Left ventricle myocardium superior (tissue), 1 donor: ENCODE measurements at regions not wholly inside any gene's neighbourhood (a gene's known extent, or its start where the extent isn't known, plus 50 kb on each side); places are given as distances from the start of the nearest gene placed in this dataset.

Source experiments
- ATAC-seq: fragments of 200-7000 bp; cut with Tn5 transposase; one replicate; pipeline ENCODE4 v1.9.1; 2020; ENCODE audit warnings: mild to moderate bottlenecking, moderate library complexity
- DNase-seq: peaks from one replicate; pipeline ENCODE4 v3.0.0-alpha.2; 2020
- intact Hi-C: fragments of 100-400 bp; cut with micrococcal nuclease; formaldehyde crosslinking; loops from one replicate; pipeline ENCODE4 v1.11.0; 2022
- donor health status: DM: no; HTN: yes; CAD: no; lungs with severe emphysema.

DNA sequence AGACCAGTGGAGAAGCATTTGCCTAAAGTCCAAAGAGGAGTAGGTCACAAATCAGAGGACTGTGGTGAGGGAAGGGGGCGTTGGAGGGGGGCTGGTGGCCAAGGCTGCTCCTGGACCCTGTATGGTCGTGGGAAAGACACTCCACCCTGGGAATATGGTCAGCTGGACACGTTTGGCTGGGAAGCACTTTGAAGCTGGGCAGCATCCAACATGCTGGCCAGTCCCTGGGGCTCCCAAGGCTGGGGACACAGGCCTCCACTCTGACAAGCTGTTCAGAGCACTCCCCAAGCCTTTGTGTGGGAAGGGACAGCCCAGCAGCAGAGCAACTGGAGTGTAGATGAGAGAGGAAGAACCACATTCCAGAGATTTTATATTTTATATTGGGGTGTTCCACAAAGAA lies 203.2 kb downstream of the ANKRD60 start:
- intact Hi-C loops = no loop called here
- ATAC-seq (peak; percentile 79), DNase-seq (peak; percentile 50)

DNA sequence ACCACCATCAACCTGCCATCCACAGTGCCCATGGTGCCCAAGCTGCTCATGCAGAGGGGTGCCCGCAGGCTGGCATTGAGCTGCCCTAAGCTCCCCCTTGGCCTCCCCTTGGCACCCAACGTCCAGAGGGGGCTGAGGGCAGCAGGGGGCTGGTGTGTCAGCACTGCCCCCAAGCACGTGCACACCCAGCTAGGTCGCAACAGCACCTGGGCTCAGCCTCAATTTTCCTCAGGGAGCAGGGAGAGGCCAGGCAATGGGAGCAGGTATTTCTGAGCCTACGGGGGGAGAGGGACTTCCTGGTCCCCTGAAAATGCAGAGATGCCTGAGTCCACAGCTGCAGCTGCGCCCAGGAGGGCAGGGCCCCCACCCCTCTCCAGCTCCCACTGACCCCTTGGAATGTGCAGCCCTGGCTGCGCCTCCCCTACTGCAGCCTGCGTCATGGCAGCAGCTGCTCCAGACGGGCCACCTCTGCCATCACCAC lies 204.2 kb downstream of the ANKRD60 start:
- no peak for ATAC-seq
- intact Hi-C loops = no loop called here

DNA sequence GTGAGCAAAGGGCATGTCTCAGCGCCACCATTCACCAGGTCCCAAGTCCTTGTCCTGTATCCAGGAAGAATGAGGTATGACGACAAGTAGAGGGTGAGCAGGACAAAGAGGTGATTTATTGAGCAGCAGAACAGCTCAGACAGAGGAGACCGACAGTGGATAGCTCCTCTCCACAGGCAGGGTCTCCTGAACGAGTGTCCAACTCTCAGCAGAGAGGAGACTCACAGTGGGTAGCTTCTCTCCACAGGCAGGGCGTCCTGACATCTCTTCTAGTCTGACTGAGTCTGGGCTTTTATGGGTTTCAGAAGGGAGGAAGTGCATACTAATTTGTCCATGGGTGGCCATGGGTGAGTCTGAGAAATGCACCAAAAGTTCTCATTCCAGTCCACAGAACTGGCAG lies 204.7 kb downstream of the ANKRD60 start:
- DNase-seq (no peak), ATAC-seq (no peak)
- intact Hi-C loops = no loop called here

More for the DNA sequence above, 204.2 kb downstream of the ANKRD60 start:
- no peak for DNase-seq

DNA sequence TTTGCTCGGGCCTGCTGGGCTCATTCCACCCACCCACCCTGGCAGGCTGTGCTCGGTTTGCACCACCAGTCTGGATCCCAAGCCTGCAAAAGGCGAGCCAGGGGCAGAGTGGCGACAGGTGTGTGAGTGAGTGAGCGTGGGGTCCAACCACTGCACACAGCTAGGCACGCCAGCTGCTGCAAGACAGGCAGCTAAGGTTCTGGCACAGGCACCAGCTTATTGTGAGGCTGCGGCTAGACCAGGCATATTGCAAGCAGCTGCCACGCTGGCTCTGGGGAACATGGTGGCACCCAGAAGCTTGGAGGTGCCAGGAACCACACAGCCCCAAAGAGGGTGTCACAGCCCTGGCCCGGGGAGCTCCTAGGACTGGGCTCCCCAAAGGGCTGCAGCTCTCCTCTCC lies 205.1 kb downstream of the ANKRD60 start:
- intact Hi-C loops = no loop called here
- ATAC-seq = no peak

DNA sequence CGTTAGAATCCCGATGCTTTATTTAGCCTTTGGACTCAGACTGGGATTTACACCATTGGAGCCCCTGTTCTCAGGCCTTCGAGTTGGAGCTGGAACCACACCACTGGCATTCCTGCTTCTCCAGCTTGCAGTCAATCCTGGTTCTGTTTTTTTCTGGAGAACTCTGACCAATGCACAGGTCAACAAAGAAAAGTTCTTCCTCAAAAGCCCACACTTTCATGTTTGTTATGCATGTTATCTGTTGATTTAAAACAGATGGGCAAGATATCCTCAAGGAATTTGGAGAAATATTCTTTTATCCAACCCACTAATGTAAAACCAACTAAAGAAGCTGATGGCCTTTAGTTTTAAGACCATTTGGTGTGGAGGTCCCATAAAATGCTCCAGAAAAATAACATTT lies 205.7 kb downstream of the ANKRD60 start:
- intact Hi-C loops = no loop called here
- no peak for ATAC-seq
- DNase-seq = no peak

More for the DNA sequence above, 205.1 kb downstream of the ANKRD60 start:
- no peak for DNase-seq

DNA sequence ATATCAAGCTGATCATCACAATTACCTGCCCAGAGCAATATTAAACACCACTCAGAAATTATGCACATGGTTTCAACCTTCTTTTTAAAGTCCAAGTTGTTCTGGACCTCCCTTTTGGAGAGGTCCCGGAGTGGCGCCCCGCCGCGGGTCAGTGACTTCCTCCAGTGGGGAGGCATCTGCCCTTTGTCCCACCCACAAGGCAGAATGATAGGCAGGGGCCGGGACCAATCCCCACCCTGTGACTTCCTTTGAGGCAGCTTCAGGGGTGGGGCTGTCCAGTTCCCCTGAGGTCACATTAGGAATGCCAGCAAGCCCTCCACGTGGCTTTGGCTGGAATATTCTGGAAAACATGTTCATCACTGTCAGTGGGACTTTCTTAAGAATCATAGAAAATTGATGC lies 207.0 kb downstream of the ANKRD60 start:
- peak; percentile 15 for ATAC-seq
- intact Hi-C loops = no loop called here
- DNase-seq = peak; percentile 68

DNA sequence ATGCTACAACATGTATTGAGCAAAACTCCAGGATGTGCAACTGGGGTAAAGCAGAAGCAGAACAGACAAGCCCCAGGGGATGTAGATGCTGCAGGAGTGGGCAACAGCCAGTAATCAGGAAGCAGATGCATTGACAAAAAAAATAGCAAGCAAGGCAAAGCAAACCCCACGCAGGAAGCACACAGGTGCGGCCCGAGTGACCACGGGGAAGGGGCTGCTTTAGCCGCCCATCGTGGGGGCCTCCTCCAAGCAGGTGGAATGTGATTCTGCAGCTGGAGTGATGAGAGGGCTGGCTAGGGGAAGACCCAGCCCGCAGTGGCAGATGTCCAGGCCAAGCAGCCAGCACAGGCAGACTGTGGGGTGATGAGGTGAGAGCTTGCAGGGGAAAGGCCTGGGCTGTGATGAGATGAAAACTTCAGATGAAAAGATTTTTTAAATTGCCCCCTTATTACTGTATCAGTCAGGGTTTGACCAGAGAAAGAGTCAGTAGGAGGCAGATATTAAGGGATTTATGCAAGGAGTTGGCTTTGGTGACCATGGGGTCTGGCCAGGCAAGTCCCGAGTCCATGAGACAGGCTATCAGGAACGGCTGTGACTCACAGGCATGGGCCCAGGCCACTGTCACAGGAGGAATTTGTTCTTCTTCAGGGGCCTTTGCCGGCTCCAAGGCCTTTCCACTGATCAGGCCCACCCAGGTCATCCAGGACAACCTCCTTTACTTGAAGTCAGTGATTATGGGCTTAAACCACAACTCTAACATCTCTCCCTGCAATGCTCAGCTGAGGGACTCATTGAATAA lies 207.6 kb downstream of the ANKRD60 start:
- no peak for DNase-seq

DNA sequence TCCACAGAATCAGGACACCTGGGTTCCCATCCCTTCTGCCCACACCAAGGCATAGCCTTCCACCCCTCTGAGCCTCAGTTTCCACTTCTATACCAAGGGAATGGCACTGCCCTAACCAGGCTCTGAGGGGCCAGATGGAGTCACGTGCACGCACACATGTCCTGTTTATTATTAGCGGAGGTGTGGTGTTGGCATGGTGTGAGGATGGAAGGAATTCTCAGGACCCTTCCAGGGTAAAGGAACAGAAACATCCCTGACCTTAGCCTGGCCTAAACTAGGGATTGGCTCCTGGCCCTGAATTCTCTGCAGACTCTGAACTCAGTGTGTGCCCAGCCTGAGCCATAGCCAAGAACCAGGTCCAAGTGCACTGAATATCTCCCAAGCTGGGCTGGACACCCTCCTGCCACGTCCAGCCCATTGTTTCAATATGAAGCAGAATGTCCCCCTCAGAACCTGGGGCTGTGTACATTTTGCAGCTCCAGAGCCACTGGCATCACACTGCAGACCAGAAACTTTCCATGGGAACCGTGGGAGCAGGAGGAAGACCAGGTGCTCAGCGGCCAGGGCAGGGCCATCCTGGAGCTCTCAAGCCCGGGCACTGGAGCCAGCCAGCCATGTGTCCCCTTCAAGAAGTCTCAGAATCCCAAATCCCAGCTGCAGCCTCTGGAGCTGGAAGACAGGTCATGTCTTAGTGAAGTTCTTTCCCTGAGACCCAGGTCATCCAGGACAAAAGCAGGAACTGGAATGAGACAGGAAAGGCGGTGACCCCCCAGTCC lies 208.4 kb downstream of the ANKRD60 start:
- DNase-seq (no peak), ATAC-seq (peak; percentile 66)
- intact Hi-C loops = no loop called here

More for the DNA sequence above, 207.6 kb downstream of the ANKRD60 start:
- ATAC-seq = no peak
- intact Hi-C loops = no loop called here

DNA sequence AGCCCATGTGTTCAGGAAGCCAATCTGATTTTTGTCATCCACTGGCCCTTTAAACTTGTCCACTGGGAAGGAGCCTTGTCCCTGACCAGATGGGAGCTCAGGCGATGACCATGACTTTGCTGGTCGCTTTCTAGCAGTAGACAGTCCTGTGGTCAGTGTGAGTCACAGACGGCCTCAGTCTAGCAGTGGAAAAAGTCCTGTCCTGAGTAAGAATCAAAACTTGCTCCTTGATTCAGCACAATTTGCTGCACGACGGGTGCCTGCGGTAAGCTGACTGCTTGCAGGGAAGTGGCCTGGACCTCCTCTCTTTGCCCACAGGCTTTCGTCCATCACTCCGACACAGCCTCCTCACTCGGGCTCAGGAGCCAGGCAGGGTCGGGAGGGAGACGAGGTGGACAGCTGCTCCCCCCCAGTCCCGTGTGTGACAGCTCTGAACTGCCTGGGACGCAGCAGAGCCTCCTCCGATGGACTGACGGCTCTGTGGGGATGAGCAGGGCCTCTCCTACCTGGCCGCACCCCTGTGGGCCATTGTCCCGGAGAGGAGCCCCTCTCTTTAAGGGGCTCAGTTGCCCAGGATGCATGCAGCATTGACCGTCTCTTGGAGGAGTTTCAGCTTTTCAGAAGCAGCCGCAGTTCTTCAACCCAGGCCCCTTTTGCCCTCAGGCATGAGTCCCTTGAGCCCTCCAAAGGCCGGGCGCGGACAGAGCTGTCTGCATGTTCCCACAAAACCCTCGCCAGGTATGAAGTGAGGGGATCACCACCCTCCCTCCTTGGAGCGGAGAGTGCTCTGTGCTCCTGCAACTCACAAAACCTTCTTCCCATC lies 209.2 kb downstream of the ANKRD60 start:
- no peak for DNase-seq
- ATAC-seq = no peak
- intact Hi-C loops = no loop called here

DNA sequence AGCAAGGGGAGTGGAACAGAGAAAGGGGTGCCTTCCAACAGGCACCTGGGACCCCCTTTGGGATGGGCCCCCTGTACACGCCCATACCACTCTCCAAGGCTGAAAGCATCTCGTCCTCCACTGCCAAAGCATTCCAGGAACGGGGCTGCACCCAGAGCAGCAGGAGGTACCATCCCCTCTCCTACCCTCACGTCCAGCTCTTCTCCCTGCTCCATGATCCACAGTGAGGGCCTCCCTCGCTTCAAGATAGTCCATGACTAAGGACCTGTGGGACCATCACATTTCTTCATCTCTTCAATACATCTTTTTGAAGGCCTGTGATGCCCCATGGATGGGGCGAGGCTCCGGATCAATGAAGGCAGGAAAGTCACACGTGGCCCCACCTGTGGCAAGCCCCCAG lies 209.9 kb downstream of the ANKRD60 start:
- ATAC-seq (no peak), DNase-seq (no peak)
- intact Hi-C loops = no loop called here

DNA sequence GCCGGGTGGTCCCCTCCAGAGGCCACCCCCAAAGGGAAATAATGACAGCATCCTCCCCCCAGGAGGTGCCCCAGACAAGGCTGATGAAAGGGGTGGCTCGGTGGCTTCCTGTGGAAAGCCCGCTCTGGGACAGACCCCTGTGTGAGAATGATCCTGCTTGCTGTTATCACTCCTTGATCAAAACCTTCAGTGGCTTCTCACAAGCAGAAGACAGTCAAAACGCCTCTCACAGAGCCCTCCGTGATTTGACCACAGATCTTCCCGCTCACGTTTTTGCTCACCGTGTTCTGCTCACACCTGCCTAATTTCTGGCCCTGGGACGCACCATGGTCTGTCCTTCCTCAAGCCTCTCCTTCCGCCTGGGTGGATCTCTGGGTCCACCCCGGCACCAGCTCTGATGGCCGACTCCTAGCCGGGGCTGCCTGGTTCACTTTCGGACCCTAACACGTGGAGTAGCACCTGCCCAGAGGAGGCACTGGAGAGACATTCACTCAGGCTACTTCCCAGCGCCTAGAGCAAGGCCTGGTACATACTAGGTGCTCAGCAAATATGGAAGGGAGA lies 210.4 kb downstream of the ANKRD60 start:
- no peak for ATAC-seq
- intact Hi-C loops = no loop called here
- DNase-seq = no peak

DNA sequence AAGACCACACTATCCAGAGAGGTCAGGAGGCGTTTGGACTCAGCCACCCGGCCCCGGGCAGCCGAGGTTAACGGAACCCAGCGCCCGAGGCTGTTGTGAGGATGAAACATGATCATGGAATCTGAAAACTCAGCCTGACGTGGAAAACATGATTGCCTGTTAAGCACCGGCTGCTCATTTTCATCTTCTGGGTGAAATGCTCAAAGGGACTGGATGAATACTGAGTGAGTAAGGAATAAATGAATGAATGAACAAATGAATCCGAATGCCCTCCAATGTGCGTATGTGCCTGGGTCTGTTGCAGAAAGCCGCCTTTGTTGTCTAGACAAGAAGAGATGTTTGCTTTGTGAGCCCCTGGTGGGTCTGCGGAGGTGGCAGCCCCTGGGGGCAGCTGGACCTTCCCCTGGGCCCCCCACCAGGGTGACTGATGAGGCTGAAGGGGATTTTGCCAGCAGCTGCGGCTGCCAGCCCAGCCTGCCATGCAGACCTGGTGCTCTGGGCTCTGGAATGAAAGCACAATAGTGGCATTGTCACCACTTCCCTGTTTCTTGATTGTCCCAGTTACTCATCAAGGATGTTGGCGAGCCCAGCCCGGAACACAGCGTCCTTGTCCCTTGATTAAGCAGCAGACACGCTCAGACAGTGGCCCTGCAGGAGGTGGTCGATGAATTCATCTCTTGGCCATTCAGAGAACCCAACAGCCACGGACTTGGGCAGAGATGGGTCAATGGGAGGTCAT lies 211.1 kb downstream of the ANKRD60 start:
- DNase-seq (peak; percentile 60), ATAC-seq (peak; percentile 66)
- intact Hi-C loops = no loop called here

DNA sequence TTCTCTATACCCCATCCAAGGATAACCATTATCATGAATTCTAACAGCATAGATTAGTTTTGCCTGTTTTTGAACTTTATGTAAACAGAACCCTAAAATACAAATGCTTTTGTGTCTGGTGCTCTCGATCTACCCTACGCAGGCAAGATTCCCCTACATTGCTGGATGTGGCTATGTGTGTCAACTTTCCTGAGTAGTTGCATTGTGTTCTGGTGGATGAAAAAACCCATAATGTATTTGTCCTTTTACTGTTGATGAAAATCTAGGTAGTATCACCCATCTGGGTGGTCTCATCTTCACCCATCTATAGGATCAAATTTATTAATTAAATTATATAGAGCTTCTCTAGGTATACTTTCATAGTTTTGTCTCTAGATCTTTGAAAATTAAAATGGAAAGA lies 211.7 kb downstream of the ANKRD60 start:
- intact Hi-C loops = no loop called here
- ATAC-seq (no peak), DNase-seq (no peak)

DNA sequence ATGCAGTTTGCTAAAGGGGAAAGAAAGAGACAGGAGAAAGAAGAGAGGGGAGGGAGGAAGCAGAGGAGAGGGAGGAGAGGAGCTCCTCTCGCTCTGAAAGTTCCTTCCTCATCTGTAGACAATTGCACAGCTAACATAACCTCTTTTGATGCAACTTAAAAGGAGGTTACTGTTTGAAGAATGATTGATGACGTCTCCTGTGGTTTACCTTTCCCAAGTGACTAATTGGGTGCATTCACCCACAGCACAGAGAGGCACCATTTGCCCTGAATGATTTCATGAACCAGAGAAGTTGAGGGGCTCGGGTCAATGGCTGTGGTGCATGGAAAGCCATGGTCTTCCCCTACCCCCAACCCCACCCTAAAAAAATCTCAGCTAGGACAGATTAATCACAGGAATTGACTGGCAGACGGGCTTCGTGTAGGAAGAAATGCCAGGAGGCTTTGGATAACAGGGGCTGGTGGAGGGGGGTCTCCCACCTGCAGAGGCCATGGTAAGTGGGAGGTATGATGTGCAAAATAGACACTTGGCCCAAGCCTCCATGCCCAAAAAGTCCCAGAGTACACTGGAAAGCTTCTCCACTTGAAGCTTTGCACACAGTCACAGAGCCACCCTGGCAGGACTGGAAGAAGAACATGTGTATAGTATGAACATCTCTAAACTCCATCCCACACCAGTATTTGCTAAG lies 213.7 kb downstream of the ANKRD60 start:
- no peak for DNase-seq
- no peak for ATAC-seq
- intact Hi-C loops = no loop called here

DNA sequence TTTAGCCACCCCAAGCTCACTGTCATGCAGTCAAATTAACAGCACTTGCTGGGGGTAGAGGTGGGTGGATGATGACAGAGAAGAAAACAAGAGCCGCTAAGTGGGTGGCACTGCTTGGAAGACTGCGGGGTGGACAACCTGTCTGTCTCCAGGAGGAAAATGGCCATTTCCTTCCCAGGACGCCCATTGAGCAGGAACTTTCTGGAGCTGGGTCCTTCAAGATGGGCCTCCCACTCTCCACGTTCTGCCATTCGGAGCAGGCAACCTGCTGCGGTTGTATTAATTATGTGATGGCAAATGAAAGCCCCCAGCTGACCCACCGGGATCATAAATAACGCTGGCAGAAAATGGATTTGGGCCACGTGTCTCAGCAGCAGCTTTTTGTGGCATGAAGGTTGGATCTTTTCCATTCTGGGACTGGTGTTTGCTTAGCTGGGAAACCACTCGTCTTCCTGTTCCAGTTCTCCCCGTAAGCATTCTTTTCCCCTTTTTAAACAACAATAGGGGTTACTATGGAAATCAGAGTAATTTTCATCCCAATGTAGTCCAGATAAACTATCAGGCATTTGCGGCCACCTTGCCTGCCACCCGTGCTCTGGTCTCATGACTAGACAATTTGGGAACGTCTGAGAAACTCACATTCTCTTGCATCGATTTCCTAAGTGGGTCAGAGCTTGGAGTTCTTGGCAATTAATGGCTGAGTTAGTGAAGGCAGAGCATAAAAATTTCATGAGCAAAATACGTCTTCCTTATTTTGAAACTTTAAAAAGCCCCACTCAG lies 215.5 kb downstream of the ANKRD60 start:
- intact Hi-C loops = no loop called here
- ATAC-seq (no peak), DNase-seq (no peak)

DNA sequence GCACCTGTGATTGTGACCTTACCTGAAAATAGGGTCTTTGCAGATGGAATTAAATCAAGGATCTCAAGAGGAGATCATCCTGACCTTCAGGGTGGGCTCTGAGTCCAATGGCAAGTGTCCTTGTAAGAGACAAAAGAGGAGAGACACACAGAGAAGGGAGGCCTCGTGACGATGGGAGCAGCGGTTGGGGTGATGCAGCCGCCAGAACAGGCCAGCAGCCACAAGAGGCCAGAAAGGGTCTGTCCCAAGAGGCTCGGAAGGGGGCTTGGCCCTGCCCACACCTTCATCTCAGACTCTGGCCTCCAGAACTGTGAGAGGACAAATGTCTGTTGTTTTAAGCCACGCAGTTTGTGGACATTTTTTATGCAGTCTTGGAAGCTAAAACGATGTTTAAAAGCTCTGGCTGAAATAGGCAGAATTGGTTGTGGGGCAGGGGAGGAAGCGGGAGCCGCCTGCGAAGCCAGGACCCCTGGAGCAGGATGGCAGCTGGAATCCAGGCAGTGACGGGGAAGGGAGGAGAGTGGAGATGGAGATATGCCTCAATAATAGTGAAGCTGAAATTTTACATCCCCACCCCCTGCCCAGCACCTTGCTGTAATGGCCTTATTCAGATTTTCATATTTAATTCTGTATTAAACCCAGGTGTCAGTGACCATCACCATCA lies 216.4 kb downstream of the ANKRD60 start:
- ATAC-seq = no peak
- intact Hi-C loops = no loop called here
- no peak for DNase-seq
